ENCODE measurements at regions not wholly inside any gene's neighbourhood (a gene's known extent, or its start where the extent isn't known, plus 50 kb on each side); places are given as distances from the start of the nearest gene placed in this dataset.

DNA sequence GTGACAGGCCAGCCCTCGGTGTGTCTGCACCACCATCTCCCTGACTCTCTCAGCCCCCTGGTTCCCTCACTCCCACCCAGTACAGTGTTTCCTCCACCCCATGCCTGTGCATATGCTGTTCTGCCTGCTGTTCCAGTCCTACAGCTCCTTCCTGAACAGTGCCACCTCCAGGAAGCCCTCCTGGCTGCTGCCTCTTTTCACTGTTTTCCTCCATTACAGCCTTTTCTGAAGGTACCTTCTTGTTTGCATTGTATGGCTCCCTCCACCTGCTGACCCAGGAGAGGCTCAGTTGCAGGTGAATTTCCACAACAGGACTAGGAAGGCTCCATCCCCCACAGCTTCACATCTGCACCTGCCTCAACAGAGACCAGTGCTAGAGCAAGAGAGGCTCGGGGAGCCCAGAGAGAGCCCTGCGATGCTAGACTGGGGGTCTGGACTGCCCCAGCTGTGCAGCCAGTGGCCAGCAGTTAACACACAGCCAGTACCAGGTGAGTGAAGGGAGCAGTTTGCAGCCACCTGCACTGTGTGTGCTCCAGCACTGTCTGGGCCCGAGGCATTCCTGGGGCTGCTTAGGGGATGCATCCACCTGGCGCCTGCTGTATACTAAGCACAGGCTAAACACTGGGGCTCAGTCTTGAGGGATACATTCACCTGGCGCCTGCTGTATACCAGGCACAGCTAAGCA lies 92.0 kb downstream of the ADRA2C start:
- Histone ChIP-seq H3K4me3 (ENCODE audit: low read length) (no peak overlapping the region), H3K9me3 (ENCODE audit: low read length) (no peaks in the 10 kb centered on the region), H4K20me1 (ENCODE audit: low read length) (no peaks in the 10 kb centered on the region), H3K27ac (ENCODE audit: low read length) (no peak overlapping the region), H3K4me2 (ENCODE audit: low read length) (no peak overlapping the region), H3K4me1 (ENCODE audit: insufficient read depth, low read length) (no peaks in the 10 kb centered on the region), H3K9me2 (replicated peaks; ENCODE audit: low read length) (no peaks in the 10 kb centered on the region), H3K27me3 (ENCODE audit: low read length) (peaks cover 85% of the 10 kb centered on the region), H3K9ac (ENCODE audit: low read length) (no peak overlapping the region), H3K36me3 (ENCODE audit: low read depth, low read length) (no peaks in the 10 kb centered on the region), H3K79me2 (ENCODE audit: low read length) (no peaks in the 10 kb centered on the region), H3F3A (ENCODE audit: low read length, unreplicated experiment) (no peaks in the 10 kb centered on the region), H2AFZ (ENCODE audit: low read length) (no peak overlapping the region)
- TF ChIP-seq, protein P1, sequence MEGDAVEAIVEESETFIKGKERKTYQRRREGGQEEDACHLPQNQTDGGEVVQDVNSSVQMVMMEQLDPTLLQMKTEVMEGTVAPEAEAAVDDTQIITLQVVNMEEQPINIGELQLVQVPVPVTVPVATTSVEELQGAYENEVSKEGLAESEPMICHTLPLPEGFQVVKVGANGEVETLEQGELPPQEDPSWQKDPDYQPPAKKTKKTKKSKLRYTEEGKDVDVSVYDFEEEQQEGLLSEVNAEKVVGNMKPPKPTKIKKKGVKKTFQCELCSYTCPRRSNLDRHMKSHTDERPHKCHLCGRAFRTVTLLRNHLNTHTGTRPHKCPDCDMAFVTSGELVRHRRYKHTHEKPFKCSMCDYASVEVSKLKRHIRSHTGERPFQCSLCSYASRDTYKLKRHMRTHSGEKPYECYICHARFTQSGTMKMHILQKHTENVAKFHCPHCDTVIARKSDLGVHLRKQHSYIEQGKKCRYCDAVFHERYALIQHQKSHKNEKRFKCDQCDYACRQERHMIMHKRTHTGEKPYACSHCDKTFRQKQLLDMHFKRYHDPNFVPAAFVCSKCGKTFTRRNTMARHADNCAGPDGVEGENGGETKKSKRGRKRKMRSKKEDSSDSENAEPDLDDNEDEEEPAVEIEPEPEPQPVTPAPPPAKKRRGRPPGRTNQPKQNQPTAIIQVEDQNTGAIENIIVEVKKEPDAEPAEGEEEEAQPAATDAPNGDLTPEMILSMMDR (conservative IDR thresholded peaks at IDR 0.05; ENCODE audit: low read depth, low read length) = no peak
- TF ChIP-seq EZH2phosphoT487 (IDR thresholded peaks at IDR 0.05; ENCODE audit: borderline replicate concordance, low read length) = no peak
- no peak for TF ChIP-seq EZH2 (IDR thresholded peaks at IDR 0.05; ENCODE audit: low read length, unreplicated experiment)
- ATAC-seq (no peak), DNase-seq (no peak)
- no TSS peak for BruUV-seq (replicated peaks)
- intact Hi-C loops (cut with micrococcal nuclease) = no loop called here
- ChIA-PET POLR2A (ENCODE audit: unreplicated experiment) (no interaction called here), CTCF (no interaction called here)

DNA sequence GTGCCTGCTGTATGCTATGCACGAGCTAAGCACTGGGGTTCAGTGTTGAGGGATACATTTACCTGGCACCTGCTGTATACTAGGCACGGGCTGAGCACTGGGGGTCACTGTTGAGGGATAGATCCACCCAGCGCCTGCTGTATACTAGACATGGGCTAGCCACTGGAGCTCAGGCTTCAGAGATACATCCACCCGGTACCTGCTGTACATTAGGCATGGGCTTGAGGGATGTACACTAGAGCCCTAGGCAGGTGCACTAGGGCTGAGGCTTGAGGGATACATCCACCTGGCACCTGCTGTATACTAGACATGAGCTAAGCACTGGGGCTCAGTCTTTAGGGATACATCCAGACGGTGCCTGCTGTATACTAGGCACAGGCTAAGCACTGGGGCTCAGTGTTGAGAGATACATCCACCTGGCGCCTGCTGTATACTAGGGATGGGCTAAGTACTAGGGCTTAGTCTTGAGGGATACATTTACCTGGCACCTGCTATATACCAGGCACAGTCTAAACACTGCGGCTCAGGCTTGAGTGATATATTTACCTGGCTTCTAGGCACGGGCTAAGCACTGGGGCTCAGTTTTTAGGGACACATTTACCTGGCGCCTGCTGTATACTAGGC lies 92.7 kb downstream of the ADRA2C start:
- H3K36me3 ChIP-seq (ENCODE audit: low read depth, low read length) = no peaks in the 10 kb centered on the region
- H2AFZ ChIP-seq (ENCODE audit: low read length) = no peak overlapping the region
- no TSS peak for BruUV-seq (replicated peaks)
- H3K4me3 ChIP-seq (ENCODE audit: low read length) = no peak overlapping the region
- intact Hi-C loops (cut with micrococcal nuclease) = no loop called here
- ChIA-PET CTCF (no interaction called here), POLR2A (ENCODE audit: unreplicated experiment) (no interaction called here)
- DNase-seq = no peak
- no peak for ATAC-seq
- no peaks in the 10 kb centered on the region for H3K79me2 ChIP-seq (ENCODE audit: low read length)
- no peak overlapping the region for H3K27ac ChIP-seq (ENCODE audit: low read length)
- no peaks in the 10 kb centered on the region for H3K9me2 ChIP-seq (replicated peaks; ENCODE audit: low read length)
- H3F3A ChIP-seq (ENCODE audit: low read length, unreplicated experiment) = no peaks in the 10 kb centered on the region
- H4K20me1 ChIP-seq (ENCODE audit: low read length) = no peaks in the 10 kb centered on the region
- H3K9me3 ChIP-seq (ENCODE audit: low read length) = no peaks in the 10 kb centered on the region
- H3K4me2 ChIP-seq (ENCODE audit: low read length) = no peak overlapping the region
- TF ChIP-seq EZH2 (IDR thresholded peaks at IDR 0.05; ENCODE audit: low read length, unreplicated experiment) (no peak), EZH2phosphoT487 (IDR thresholded peaks at IDR 0.05; ENCODE audit: borderline replicate concordance, low read length) (no peak)
- TF ChIP-seq, protein P1 (conservative IDR thresholded peaks at IDR 0.05; ENCODE audit: low read depth, low read length) = no peak
- no peak overlapping the region for H3K9ac ChIP-seq (ENCODE audit: low read length)
- H3K27me3 ChIP-seq (ENCODE audit: low read length) = peaks cover 79% of the 10 kb centered on the region
- no peaks in the 10 kb centered on the region for H3K4me1 ChIP-seq (ENCODE audit: insufficient read depth, low read length)

DNA sequence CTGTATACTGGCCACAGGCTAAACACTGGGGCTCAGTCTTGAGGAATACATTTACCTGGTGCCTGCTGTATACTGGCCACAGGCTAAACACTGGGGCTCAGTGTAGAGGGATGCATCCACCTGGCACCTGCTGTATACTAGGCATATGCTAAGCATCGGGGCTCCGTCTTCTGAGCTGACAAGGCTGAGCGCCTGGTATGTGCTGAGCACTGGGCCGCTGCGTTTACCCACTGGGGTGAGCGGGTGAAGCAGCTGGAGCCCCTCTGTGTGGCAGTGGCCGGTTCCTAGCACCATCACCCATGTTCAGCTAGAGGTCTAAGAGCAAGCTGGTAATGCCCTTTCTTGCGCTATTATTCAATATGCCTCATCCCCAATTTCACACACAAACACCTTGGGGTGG lies 93.4 kb downstream of the ADRA2C start:
- Histone ChIP-seq H3K36me3 (ENCODE audit: low read depth, low read length) (no peaks in the 10 kb centered on the region), H3K4me2 (ENCODE audit: low read length) (no peak overlapping the region), H3K27ac (ENCODE audit: low read length) (no peak overlapping the region), H3K27me3 (ENCODE audit: low read length) (peaks cover 79% of the 10 kb centered on the region), H4K20me1 (ENCODE audit: low read length) (no peaks in the 10 kb centered on the region), H3F3A (ENCODE audit: low read length, unreplicated experiment) (no peaks in the 10 kb centered on the region), H3K9ac (ENCODE audit: low read length) (no peak overlapping the region), H3K79me2 (ENCODE audit: low read length) (no peaks in the 10 kb centered on the region), H3K4me3 (ENCODE audit: low read length) (no peak overlapping the region), H2AFZ (ENCODE audit: low read length) (no peak overlapping the region), H3K9me3 (ENCODE audit: low read length) (no peaks in the 10 kb centered on the region), H3K9me2 (replicated peaks; ENCODE audit: low read length) (no peaks in the 10 kb centered on the region), H3K4me1 (ENCODE audit: insufficient read depth, low read length) (no peaks in the 10 kb centered on the region)
- ChIA-PET POLR2A (ENCODE audit: unreplicated experiment) (no interaction called here), CTCF (no interaction called here)
- TF ChIP-seq EZH2 (IDR thresholded peaks at IDR 0.05; ENCODE audit: low read length, unreplicated experiment) (no peak), EZH2phosphoT487 (IDR thresholded peaks at IDR 0.05; ENCODE audit: borderline replicate concordance, low read length) (no peak)
- TF ChIP-seq, protein P1 (conservative IDR thresholded peaks at IDR 0.05; ENCODE audit: low read depth, low read length) = no peak
- ATAC-seq = no peak
- no peak for DNase-seq
- BruUV-seq (replicated peaks) = no TSS peak
- intact Hi-C loops (cut with micrococcal nuclease) = no loop called here

Data from PC-3 (cell line).